ENCODE measurements at regions not wholly inside any gene's neighbourhood (a gene's known extent, or its start where the extent isn't known, plus 50 kb on each side); places are given as distances from the start of the nearest gene placed in this dataset.

DNA sequence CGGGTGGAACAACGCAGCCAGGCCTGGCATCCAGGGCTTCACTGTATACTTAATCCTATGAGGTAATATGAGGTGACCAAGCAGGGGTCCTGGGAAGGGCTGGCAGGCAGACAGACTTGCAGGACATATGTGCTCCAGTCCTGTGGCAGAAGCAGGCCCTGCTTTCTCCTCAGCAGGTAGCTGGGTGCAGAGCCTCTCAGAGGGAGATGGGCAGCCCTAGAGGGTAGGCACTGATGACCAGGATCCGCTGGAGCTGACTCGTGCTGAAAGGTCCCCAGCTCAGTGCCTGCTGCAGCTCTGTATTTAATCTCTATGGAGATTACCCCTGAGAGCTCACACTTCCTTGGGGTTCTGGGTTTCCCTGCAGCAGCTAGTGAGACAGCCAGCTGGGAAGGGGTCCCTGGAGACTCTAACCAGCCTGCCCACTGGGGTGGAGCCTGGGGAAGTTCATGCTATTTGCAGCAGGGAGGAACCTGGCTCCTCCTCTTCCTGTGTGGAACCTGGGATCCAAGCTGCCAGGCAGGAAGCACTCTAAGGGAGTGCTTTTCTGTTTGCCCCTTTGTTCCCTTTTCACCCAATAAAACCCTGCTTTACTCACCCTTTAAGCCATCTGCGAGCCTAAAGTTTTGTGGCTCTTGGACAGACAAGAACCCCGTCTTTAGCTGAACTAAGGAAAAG, 339.2 kb downstream of the DCAF12L2 start:
- H3K9me3 Mint-ChIP-seq = peaks cover 0 to 12% (median 4%) of the 10 kb centered on the region in 7 donors
- ATAC-seq (ENCODE audit: low read depth in 2 of 2) = no peak
- no peaks in the 10 kb centered on the region for H3K36me3 ChIP-seq (ENCODE audit: control insufficient read depth, insufficient read depth, low read length)
- H3K27ac ChIP-seq (ENCODE audit: insufficient read depth, low read length, poor library complexity, severe bottlenecking) = no peak overlapping the region
- H3K4me3 Mint-ChIP-seq = no peak overlapping the region
- H3K4me1 Mint-ChIP-seq = no peaks in the 10 kb centered on the region
- H3K9me3 ChIP-seq (ENCODE audit: control insufficient read depth in 2 of 2, low read length in 2 of 2) = no peaks in the 10 kb centered on the region
- no peak overlapping the region for H3K27ac Mint-ChIP-seq
- H3K27me3 ChIP-seq (ENCODE audit: control insufficient read depth, insufficient read depth, low read length) = no peaks in the 10 kb centered on the region
- H3K36me3 Mint-ChIP-seq = no peaks in the 10 kb centered on the region
- no peaks in the 10 kb centered on the region for H3K4me1 ChIP-seq (ENCODE audit: control insufficient read depth, insufficient read depth, low read length, poor library complexity, severe bottlenecking)
- H3K4me3 ChIP-seq (ENCODE audit: low read depth, low read length) = no peak overlapping the region
- DNase-seq = no peak
- H3K27me3 Mint-ChIP-seq = no peaks in the 10 kb centered on the region

DNA sequence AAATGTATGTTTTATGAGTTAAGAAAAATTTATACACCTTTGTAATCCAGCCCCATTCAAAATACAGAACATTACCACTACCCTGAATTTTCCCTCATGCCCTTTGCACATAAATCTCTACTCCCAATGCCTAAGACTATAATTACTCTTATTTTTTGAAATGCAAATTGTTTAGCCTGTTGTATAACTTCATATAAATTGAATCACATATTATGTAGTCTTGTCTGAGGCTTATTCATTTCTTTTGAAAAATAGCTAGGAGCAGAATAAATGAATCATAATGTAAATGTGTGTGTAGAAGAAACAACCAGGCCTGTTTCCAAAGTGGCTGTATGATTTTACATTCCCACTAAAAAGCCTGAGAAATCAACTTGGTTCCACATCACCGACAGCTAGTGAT, 319.8 kb downstream of the DCAF12L2 start:
- Histone ChIP-seq H3K27me3 (ENCODE audit: control insufficient read depth, insufficient read depth, low read length) (no peaks in the 10 kb centered on the region), H3K27ac (ENCODE audit: insufficient read depth, low read length, poor library complexity, severe bottlenecking) (no peak overlapping the region), H3K4me1 (ENCODE audit: control insufficient read depth, insufficient read depth, low read length, poor library complexity, severe bottlenecking) (no peaks in the 10 kb centered on the region), H3K9me3 (ENCODE audit: control insufficient read depth in 2 of 2, low read length in 2 of 2) (no peaks in the 10 kb centered on the region), H3K4me3 (ENCODE audit: low read depth, low read length) (no peak overlapping the region), H3K36me3 (ENCODE audit: control insufficient read depth, insufficient read depth, low read length) (no peaks in the 10 kb centered on the region)
- Mint-ChIP-seq H3K4me1 (no peaks in the 10 kb centered on the region), H3K9me3 (no peaks in the 10 kb centered on the region), H3K27me3 (no peaks in the 10 kb centered on the region), H3K4me3 (no peak overlapping the region), H3K36me3 (no peaks in the 10 kb centered on the region), H3K27ac (no peak overlapping the region)
- no peak for DNase-seq
- ATAC-seq (ENCODE audit: low read depth in 2 of 2) = no peak

DNA sequence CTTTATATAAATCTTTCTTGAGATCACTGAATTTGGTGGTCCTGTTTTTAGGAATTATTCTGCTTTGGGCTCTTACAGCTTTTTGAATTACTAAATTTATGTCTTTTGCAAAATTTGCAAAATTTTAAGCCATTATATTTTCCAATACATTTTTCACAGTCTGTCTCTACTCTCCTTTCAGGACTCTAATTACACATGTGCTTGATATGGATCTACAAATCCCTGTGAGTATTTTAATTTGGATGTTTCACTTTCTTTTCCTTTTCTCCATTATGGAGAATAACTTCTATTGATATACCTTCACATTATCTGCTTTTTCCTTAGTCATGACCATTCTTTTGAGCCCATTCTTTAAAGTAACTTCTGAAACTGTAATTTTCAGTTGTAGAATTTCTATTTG, 315.4 kb downstream of the DCAF12L2 start:
- Mint-ChIP-seq H3K9me3 (peaks cover 0 to 2% (median 0%) of the 10 kb centered on the region in 7 donors), H3K36me3 (no peaks in the 10 kb centered on the region), H3K4me1 (no peaks in the 10 kb centered on the region), H3K27ac (no peak overlapping the region), H3K27me3 (no peaks in the 10 kb centered on the region), H3K4me3 (no peak overlapping the region)
- no peak overlapping the region for H3K4me3 ChIP-seq (ENCODE audit: low read depth, low read length)
- no peak for DNase-seq
- H3K27ac ChIP-seq (ENCODE audit: insufficient read depth, low read length, poor library complexity, severe bottlenecking) = no peak overlapping the region
- H3K27me3 ChIP-seq (ENCODE audit: control insufficient read depth, insufficient read depth, low read length) = no peaks in the 10 kb centered on the region
- ATAC-seq (ENCODE audit: low read depth in 2 of 2) = no peak
- H3K36me3 ChIP-seq (ENCODE audit: control insufficient read depth, insufficient read depth, low read length) = no peaks in the 10 kb centered on the region
- no peaks in the 10 kb centered on the region for H3K9me3 ChIP-seq (ENCODE audit: control insufficient read depth in 2 of 2, low read length in 2 of 2)
- no peaks in the 10 kb centered on the region for H3K4me1 ChIP-seq (ENCODE audit: control insufficient read depth, insufficient read depth, low read length, poor library complexity, severe bottlenecking)

DNA sequence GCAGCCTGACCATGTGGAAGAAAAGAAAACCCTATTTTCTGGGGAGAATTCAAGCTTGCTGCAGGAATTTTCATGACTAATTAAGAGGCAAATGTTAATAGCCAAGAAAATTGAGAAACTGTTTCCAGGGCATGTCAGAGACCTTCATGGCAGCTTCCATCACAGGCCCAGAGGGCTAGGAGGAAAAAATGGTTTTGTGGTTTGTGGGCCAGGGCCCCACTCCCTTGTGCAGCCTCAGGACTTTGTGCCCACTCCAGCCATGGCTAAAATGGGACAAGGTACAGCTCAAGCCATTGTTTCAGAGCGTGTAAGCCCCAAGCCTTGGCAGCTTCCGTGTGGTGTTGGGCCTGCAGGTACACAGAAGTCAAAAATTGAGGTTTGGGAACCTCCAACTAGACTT, 282.9 kb downstream of the DCAF12L2 start:
- ATAC-seq (ENCODE audit: low read depth in 2 of 2) (no peak), DNase-seq (no peak)
- no peaks in the 10 kb centered on the region for H3K9me3 ChIP-seq (ENCODE audit: control insufficient read depth in 2 of 2, low read length in 2 of 2)
- Mint-ChIP-seq H3K27ac (no peak overlapping the region), H3K36me3 (no peaks in the 10 kb centered on the region), H3K9me3 (peaks cover 0 to 9% (median 2%) of the 10 kb centered on the region in 7 donors), H3K27me3 (no peaks in the 10 kb centered on the region), H3K4me1 (no peaks in the 10 kb centered on the region), H3K4me3 (no peak overlapping the region)
- H3K4me1 ChIP-seq (ENCODE audit: control insufficient read depth, insufficient read depth, low read length, poor library complexity, severe bottlenecking) = no peaks in the 10 kb centered on the region
- no peak overlapping the region for H3K27ac ChIP-seq (ENCODE audit: insufficient read depth, low read length, poor library complexity, severe bottlenecking)
- no peaks in the 10 kb centered on the region for H3K27me3 ChIP-seq (ENCODE audit: control insufficient read depth, insufficient read depth, low read length)
- no peak overlapping the region for H3K4me3 ChIP-seq (ENCODE audit: low read depth, low read length)
- no peaks in the 10 kb centered on the region for H3K36me3 ChIP-seq (ENCODE audit: control insufficient read depth, insufficient read depth, low read length)

DNA sequence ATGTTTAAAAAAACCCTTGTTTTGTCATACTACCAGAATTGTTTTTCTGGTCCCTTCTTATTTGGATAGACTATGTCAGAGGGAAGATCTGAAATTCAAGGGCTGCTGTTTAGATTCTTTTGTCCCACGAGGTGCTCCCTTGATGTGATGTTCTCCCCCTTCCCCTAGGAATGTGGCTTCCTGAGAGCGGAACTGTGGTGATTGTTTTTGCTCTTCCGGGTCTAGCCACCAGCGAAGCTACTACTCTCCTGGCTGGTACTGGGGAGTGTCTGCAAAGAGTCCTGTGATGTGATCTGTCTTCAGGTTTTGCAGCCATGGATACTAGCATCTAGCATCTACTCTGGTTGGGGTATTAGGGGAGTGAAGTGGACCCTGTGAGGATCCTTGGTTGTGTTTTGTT, 271.1 kb downstream of the DCAF12L2 start:
- peaks cover 0 to 7% (median 2%) of the 10 kb centered on the region in 7 donors for H3K9me3 Mint-ChIP-seq
- DNase-seq = no peak
- H3K4me3 ChIP-seq (ENCODE audit: low read depth, low read length) = no peak overlapping the region

DNA sequence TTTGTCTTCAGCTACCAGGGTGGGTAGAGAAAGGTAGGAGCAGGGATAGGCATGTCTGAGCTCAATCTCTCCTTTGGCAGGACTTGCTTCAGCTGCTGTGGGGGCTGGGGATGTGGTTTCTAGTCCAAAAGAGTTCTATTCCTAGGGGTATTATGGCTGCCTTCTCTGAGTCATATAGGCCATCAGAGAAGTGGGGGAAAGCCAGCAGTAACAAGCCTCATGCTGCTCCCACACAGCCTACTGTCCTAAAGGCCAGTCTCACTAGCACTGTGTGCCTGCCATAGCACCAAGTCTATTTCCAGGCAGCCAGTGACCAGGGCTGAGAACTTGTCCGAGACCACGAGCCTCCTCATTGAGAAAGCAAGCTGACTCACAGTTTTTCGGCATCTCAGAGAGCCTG, 270.6 kb downstream of the DCAF12L2 start:
- no peak for DNase-seq
- no peak overlapping the region for H3K4me3 Mint-ChIP-seq

More for the DNA sequence above, 271.1 kb downstream of the DCAF12L2 start:
- H3K27me3 ChIP-seq (ENCODE audit: control insufficient read depth, insufficient read depth, low read length) = no peaks in the 10 kb centered on the region
- H3K9me3 ChIP-seq (ENCODE audit: control insufficient read depth in 2 of 2, low read length in 2 of 2) = no peaks in the 10 kb centered on the region
- ATAC-seq (ENCODE audit: low read depth in 2 of 2) = no peak
- no peaks in the 10 kb centered on the region for H3K36me3 ChIP-seq (ENCODE audit: control insufficient read depth, insufficient read depth, low read length)
- H3K27ac Mint-ChIP-seq = no peak overlapping the region
- H3K4me1 ChIP-seq (ENCODE audit: control insufficient read depth, insufficient read depth, low read length, poor library complexity, severe bottlenecking) = no peaks in the 10 kb centered on the region
- H3K4me1 Mint-ChIP-seq = no peaks in the 10 kb centered on the region
- H3K27ac ChIP-seq (ENCODE audit: insufficient read depth, low read length, poor library complexity, severe bottlenecking) = no peak overlapping the region
- no peaks in the 10 kb centered on the region for H3K27me3 Mint-ChIP-seq
- no peaks in the 10 kb centered on the region for H3K36me3 Mint-ChIP-seq
- no peak overlapping the region for H3K4me3 Mint-ChIP-seq

DNA sequence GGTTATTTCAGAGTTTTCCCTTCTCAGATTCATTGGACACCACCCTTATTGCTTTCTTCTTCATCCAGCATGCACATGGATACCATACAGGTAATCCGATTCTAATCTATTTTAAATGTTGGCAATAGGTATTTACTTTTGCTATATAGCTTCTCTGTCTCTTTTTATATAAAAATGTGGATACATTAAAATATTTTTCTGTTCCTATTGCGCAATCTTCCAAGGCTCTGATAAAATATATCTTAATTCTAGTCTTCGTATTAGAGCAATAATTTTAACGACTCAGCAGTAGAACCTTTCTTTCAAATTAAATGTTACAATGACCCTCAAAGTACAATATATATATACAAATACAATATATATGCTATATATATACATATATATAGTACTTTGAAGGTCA, 239.8 kb downstream of the DCAF12L2 start:
- H3K9me3 Mint-ChIP-seq = peaks cover 0 to 6% (median 0%) of the 10 kb centered on the region in 7 donors
- Histone ChIP-seq H3K4me1 (ENCODE audit: control insufficient read depth, insufficient read depth, low read length, poor library complexity, severe bottlenecking) (no peaks in the 10 kb centered on the region), H3K27ac (ENCODE audit: insufficient read depth, low read length, poor library complexity, severe bottlenecking) (no peak overlapping the region), H3K36me3 (ENCODE audit: control insufficient read depth, insufficient read depth, low read length) (no peaks in the 10 kb centered on the region), H3K27me3 (ENCODE audit: control insufficient read depth, insufficient read depth, low read length) (no peaks in the 10 kb centered on the region), H3K4me3 (ENCODE audit: low read depth, low read length) (no peak overlapping the region), H3K9me3 (ENCODE audit: control insufficient read depth in 2 of 2, low read length in 2 of 2) (no peaks in the 10 kb centered on the region)
- ATAC-seq (ENCODE audit: low read depth in 2 of 2) (no peak), DNase-seq (no peak)
- no peaks in the 10 kb centered on the region for H3K4me1 Mint-ChIP-seq
- H3K36me3 Mint-ChIP-seq = no peaks in the 10 kb centered on the region
- H3K4me3 Mint-ChIP-seq = no peak overlapping the region
- H3K27me3 Mint-ChIP-seq = no peaks in the 10 kb centered on the region
- no peak overlapping the region for H3K27ac Mint-ChIP-seq

More for the DNA sequence above, 270.6 kb downstream of the DCAF12L2 start:
- no peak for ATAC-seq (ENCODE audit: low read depth in 2 of 2)
- Mint-ChIP-seq H3K36me3 (no peaks in the 10 kb centered on the region), H3K4me1 (no peaks in the 10 kb centered on the region), H3K27me3 (no peaks in the 10 kb centered on the region), H3K9me3 (peaks cover 0 to 7% (median 2%) of the 10 kb centered on the region in 7 donors), H3K27ac (no peak overlapping the region)
- H3K4me1 ChIP-seq (ENCODE audit: control insufficient read depth, insufficient read depth, low read length, poor library complexity, severe bottlenecking) = no peaks in the 10 kb centered on the region
- H3K27ac ChIP-seq (ENCODE audit: insufficient read depth, low read length, poor library complexity, severe bottlenecking) = no peak overlapping the region
- H3K4me3 ChIP-seq (ENCODE audit: low read depth, low read length) = no peak overlapping the region
- H3K9me3 ChIP-seq (ENCODE audit: control insufficient read depth in 2 of 2, low read length in 2 of 2) = no peaks in the 10 kb centered on the region
- H3K27me3 ChIP-seq (ENCODE audit: control insufficient read depth, insufficient read depth, low read length) = no peaks in the 10 kb centered on the region
- H3K36me3 ChIP-seq (ENCODE audit: control insufficient read depth, insufficient read depth, low read length) = no peaks in the 10 kb centered on the region

DNA sequence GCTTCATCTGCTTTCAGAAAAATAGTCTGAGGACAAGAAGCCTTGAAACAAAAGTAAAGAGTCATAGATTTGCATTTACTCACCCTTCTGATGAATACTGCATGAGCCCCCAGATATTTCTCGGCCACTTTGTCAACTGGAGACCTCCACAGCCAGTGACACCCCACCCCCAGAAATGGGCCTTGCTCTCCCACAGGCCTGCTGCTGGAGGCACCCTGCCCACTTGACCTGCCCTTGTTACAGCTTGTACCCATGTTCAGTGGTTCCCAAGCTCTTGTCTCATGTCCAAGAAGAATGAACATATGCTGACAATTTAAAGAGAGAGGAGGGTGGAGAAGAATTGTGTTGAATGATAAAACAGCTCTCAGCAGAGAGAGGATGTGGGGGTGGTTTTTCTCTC, 225.1 kb downstream of the DCAF12L2 start:
- ATAC-seq (ENCODE audit: low read depth in 2 of 2) (no peak), DNase-seq (no peak)
- H3K27ac Mint-ChIP-seq = no peak overlapping the region

More for the DNA sequence above, 225.1 kb downstream of the DCAF12L2 start:
- Mint-ChIP-seq H3K36me3 (no peaks in the 10 kb centered on the region), H3K4me3 (no peak overlapping the region), H3K27me3 (no peaks in the 10 kb centered on the region), H3K9me3 (peaks cover 0 to 5% (median 0%) of the 10 kb centered on the region in 7 donors), H3K4me1 (no peaks in the 10 kb centered on the region)
- H3K9me3 ChIP-seq (ENCODE audit: control insufficient read depth in 2 of 2, low read length in 2 of 2) = no peaks in the 10 kb centered on the region
- no peaks in the 10 kb centered on the region for H3K27me3 ChIP-seq (ENCODE audit: control insufficient read depth, insufficient read depth, low read length)
- H3K36me3 ChIP-seq (ENCODE audit: control insufficient read depth, insufficient read depth, low read length) = no peaks in the 10 kb centered on the region
- no peaks in the 10 kb centered on the region for H3K4me1 ChIP-seq (ENCODE audit: control insufficient read depth, insufficient read depth, low read length, poor library complexity, severe bottlenecking)
- H3K27ac ChIP-seq (ENCODE audit: insufficient read depth, low read length, poor library complexity, severe bottlenecking) = no peak overlapping the region
- H3K4me3 ChIP-seq (ENCODE audit: low read depth, low read length) = no peak overlapping the region
